HG02588 (cell line): ENCODE measurements at regions not wholly inside any gene's neighbourhood (a gene's known extent, or its start where the extent isn't known, plus 50 kb on each side); places are given as distances from the start of the nearest gene placed in this dataset.
"Not testable (repeated sequence)": the region's sequence is repeated elsewhere in the genome, so short reads cannot be mapped to it uniquely, and the experiment has no call there.

Source experiments
- ATAC-seq: cut with Tn5 transposase; IDR thresholded peaks from one replicate; pipeline ENCODE4 v1.9.1; 2021; ENCODE audit warnings: mild to moderate bottlenecking, moderate library complexity; ENCODE audit not compliant: unreplicated experiment

DNA sequence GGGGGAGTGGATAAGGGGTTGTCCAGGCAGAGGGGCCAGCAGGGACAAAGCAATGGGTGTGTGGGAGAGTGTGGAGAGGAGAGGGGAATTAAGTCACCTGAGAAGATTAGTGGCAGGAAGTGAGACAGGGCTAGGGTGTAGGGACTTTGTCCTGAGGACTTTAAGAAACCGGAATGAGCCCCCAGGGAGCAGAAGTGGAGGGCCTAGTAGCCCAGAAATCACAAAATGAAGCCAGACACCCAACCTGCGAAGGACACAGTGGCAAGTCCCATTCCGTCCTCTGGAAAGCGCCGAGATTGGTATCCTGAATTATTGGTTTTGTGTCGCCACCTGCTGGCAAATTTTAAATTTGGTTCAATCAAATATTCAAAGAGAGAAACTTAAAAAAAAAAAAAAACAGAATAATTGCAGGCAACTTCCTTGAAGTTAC is 78.0 kb upstream of the SLC25A36 start:
- ATAC-seq, result no peak

DNA sequence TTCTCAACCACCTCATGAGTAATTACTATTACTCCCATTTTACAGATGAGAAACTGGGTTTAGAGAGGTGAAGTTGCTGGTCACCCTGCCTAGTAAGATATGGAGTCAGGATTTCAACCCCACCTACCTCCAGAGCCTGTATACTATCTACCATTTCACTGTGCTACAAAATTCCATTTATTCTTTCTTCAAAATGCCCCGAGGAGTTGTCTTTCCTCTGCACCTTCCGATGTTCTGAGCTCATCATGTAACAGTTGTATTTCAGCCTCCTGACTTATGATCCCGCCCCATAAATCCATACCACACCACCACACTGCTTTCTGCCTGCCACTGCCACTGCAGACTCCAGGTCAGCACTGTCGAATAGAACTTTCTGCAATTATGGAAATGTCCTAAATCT is 71.3 kb upstream of the SLC25A36 start:
- no peak for ATAC-seq

DNA sequence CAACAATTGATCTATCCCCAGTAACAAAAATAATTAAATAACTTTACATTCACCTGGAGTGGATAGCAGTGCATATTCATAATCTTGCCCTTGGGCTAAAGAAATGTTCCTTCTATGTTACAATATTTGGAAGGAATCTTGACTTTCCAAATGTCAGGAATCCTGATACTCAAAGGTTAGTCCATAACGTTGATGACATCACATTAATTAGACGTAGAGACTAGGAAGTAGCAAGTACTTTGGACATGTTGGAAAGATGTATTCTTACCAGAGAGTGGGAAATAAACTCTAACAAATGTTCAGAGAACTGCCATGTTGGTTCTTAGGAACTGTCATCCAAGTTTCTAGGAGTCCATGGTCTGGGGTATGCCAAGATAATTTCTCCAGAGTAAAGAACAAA is 70.6 kb upstream of the SLC25A36 start:
- ATAC-seq, result no peak

DNA sequence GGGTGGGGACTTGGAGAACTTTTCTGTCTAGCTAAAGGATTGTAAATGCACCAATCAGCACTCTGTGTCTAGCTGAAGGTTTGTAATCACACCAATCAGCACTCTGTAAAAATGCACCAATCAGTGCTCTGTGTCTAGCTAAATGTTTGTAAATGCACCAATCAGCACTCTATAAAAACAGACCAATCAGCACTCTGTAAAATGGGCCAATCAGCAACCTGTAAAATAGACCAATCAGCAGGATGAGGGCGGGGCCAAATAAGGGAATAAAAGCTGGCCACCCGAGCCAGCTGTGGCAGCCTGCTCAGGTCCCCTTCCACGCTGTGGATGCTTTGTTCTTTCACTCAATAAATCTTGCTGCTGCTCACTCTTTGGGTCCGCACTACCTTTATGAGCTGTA is 69.5 kb upstream of the SLC25A36 start:
- not testable (repeated sequence) for ATAC-seq

DNA sequence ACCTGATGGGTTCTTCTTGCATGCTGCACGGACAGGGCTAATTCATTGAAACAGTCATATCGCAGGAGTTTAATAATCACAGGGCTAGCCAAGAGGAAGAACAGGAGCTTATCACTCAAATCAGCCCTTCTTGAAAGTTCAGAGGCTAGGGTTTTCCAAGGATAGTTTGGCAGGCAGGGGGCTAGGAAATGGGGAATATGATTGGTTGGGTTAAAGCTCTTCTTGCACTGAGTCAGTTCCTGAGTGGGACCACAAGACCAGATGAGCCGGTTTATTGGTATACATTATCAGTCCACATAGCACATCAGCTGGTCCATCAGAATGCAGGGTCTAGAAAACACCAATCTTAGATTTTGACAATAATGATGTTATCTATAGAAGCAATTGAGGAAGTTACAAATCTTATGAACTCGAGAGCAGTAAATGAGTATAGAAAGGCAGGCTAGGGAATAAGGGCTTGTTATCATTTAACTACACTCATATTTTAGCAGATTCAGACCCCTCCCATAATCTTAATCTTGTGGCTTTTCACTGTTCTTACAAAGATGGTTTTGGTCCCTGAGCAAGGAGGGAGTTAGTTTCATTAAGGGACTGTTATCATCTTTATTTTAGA is 58.1 kb upstream of the SLC25A36 start:
- ATAC-seq, result no peak

DNA sequence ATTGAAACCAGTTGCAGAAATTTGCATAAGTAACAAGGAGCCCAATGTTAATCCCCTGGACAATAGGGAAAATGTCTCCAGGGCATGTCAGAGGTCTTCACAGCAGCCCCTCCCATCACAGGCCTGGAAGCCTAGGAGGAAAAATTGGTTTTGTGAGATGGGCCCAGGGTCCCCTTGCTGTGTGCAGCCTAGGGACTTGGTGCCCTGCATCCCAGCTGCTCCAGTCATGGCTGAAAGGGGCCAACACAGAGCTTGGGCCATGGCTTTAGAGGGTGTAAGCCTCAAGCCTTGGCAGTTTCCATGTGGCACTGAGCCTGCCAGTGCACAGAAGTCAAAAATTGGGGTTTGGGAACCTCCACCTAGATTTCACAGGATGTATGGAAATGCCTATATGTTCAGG is 55.9 kb upstream of the SLC25A36 start:
- ATAC-seq, result not testable (repeated sequence)
